ENCODE measurements at regions not wholly inside any gene's neighbourhood (a gene's known extent, or its start where the extent isn't known, plus 50 kb on each side); places are given as distances from the start of the nearest gene placed in this dataset.

GRCh38 chr18:24741321-24741720 is 280.9 kb downstream of the HRH4 start:
- DNase-seq = no peak

- DNase-seq = no peak
Observed at GRCh38 chr18:24741965-24742724, 281.7 kb downstream of the HRH4 start.

GRCh38 chr18:24754583-24755253 is 294.3 kb downstream of the HRH4 start:
- no peak for DNase-seq

GRCh38 chr18:24756385-24756784 is 295.9 kb downstream of the HRH4 start:
- DNase-seq = no peak

- DNase-seq = no peak
Observed at GRCh38 chr18:24757134-24757533, 296.7 kb downstream of the HRH4 start.

- no peak for DNase-seq
Observed at GRCh38 chr18:24761765-24762164, 301.3 kb downstream of the HRH4 start.

- DNase-seq = no peak
Observed at GRCh38 chr18:24762511-24762910, 302.1 kb downstream of the HRH4 start.

GRCh38 chr18:24763765-24764513 is 303.5 kb downstream of the HRH4 start:
- no peak for DNase-seq

GRCh38 chr18:24764766-24765165 is 304.3 kb downstream of the HRH4 start:
- no peak for DNase-seq

GRCh38 chr18:24766376-24766775 is 305.9 kb downstream of the HRH4 start:
- no peak for DNase-seq

- DNase-seq = no peak
Observed at GRCh38 chr18:24770311-24771024, 310.0 kb downstream of the HRH4 start.

- no peak for DNase-seq
Observed at GRCh38 chr18:24771300-24771699, 310.9 kb downstream of the HRH4 start.

- DNase-seq = no peak
Observed at GRCh38 chr18:24773101-24773500, 312.7 kb downstream of the HRH4 start.

GRCh38 chr18:24776019-24776418 is 315.6 kb downstream of the HRH4 start:
- no peak for DNase-seq

- DNase-seq = no peak
Observed at GRCh38 chr18:24778810-24779418, 318.5 kb downstream of the HRH4 start.

GRCh38 chr18:24782566-24782965 is 322.1 kb downstream of the HRH4 start:
- no peak for DNase-seq

GRCh38 chr18:24785019-24785418 is 324.6 kb downstream of the HRH4 start:
- DNase-seq = no peak

GRCh38 chr18:24786027-24786426 is 325.6 kb downstream of the HRH4 start:
- no peak for DNase-seq

GRCh38 chr18:24790347-24790746 is 329.9 kb downstream of the HRH4 start:
- DNase-seq = no peak

GRCh38 chr18:24791751-24792545 is 331.5 kb downstream of the HRH4 start:
- DNase-seq = no peak

GRCh38 chr18:24793742-24794141 is 333.3 kb downstream of the HRH4 start:
- no peak for DNase-seq

GRCh38 chr18:24795129-24795528 is 334.7 kb downstream of the HRH4 start:
- DNase-seq = no peak

All from SHP77 (cell line).